ENCODE measurements at regions not wholly inside any gene's neighbourhood (a gene's known extent, or its start where the extent isn't known, plus 50 kb on each side); places are given as distances from the start of the nearest gene placed in this dataset.

GRCh38 chr4:96293806-96294205, 453.9 kb downstream of the PDHA2 start:
- no peaks in the 10 kb centered on the region for H3K36me3 ChIP-seq (ENCODE audit: insufficient read depth, low read depth, low read length)
- H3K4me1 ChIP-seq (ENCODE audit: insufficient read depth, low read length) = no peaks in the 10 kb centered on the region; the same call in 1 of the 2 replicates
- H3K4me3 ChIP-seq (ENCODE audit: low read length) = no peak overlapping the region
- H3K27me3 ChIP-seq (ENCODE audit: insufficient read depth, low read length) = no peaks in the 10 kb centered on the region
- no peak overlapping the region for H3K9ac ChIP-seq (ENCODE audit: low read depth, low read length)
- H3K9me3 ChIP-seq (ENCODE audit: insufficient read depth, low read depth, low read length) = no peaks in the 10 kb centered on the region
- no peak overlapping the region for H3K27ac ChIP-seq (ENCODE audit: low read length)

- Histone ChIP-seq H3K4me3 (ENCODE audit: low read length) (no peak overlapping the region), H3K4me1 (ENCODE audit: insufficient read depth, low read length) (no peaks in the 10 kb centered on the region; the same call in 1 of the 2 replicates), H3K27ac (ENCODE audit: low read length) (no peak overlapping the region), H3K9ac (ENCODE audit: low read depth, low read length) (no peak overlapping the region), H3K36me3 (ENCODE audit: insufficient read depth, low read depth, low read length) (no peaks in the 10 kb centered on the region), H3K9me3 (ENCODE audit: insufficient read depth, low read depth, low read length) (no peaks in the 10 kb centered on the region), H3K27me3 (ENCODE audit: insufficient read depth, low read length) (no peaks in the 10 kb centered on the region)
These were observed 455.3 kb downstream of the PDHA2 start for GRCh38 chr4:96295143-96295741.

- Histone ChIP-seq H3K27me3 (ENCODE audit: insufficient read depth, low read length) (no peaks in the 10 kb centered on the region), H3K4me3 (ENCODE audit: low read length) (no peak overlapping the region), H3K9me3 (ENCODE audit: insufficient read depth, low read depth, low read length) (peaks cover under 1% of the 10 kb centered on the region), H3K4me1 (ENCODE audit: insufficient read depth, low read length) (no peaks in the 10 kb centered on the region; the same call in 1 of the 2 replicates), H3K36me3 (ENCODE audit: insufficient read depth, low read depth, low read length) (no peaks in the 10 kb centered on the region), H3K27ac (ENCODE audit: low read length) (no peak overlapping the region), H3K9ac (ENCODE audit: low read depth, low read length) (no peak overlapping the region)
These were observed 461.8 kb downstream of the PDHA2 start for GRCh38 chr4:96301715-96302114.

- no peak overlapping the region for H3K27ac ChIP-seq (ENCODE audit: low read length)
These were observed 465.1 kb downstream of the PDHA2 start for GRCh38 chr4:96305030-96305429.

GRCh38 chr4:96312046-96312685, 472.3 kb downstream of the PDHA2 start:
- H3K4me1 ChIP-seq (ENCODE audit: insufficient read depth, low read length) = no peaks in the 10 kb centered on the region
- H3K36me3 ChIP-seq (ENCODE audit: insufficient read depth, low read depth, low read length) = no peaks in the 10 kb centered on the region
- H3K9me3 ChIP-seq (ENCODE audit: insufficient read depth, low read depth, low read length) = peaks cover 18% of the 10 kb centered on the region
- no peak overlapping the region for H3K9ac ChIP-seq (ENCODE audit: low read depth, low read length)
- no peak overlapping the region for H3K4me3 ChIP-seq (ENCODE audit: low read length)
- H3K27ac ChIP-seq (ENCODE audit: low read length) = no peak overlapping the region
- no peaks in the 10 kb centered on the region for H3K27me3 ChIP-seq (ENCODE audit: insufficient read depth, low read length)

More at GRCh38 chr4:96305030-96305429, 465.1 kb downstream of the PDHA2 start:
- Histone ChIP-seq H3K9ac (ENCODE audit: low read depth, low read length) (no peak overlapping the region), H3K4me3 (ENCODE audit: low read length) (no peak overlapping the region), H3K4me1 (ENCODE audit: insufficient read depth, low read length) (no peaks in the 10 kb centered on the region; the same call in 1 of the 2 replicates), H3K36me3 (ENCODE audit: insufficient read depth, low read depth, low read length) (no peaks in the 10 kb centered on the region), H3K27me3 (ENCODE audit: insufficient read depth, low read length) (no peaks in the 10 kb centered on the region), H3K9me3 (ENCODE audit: insufficient read depth, low read depth, low read length) (peaks cover 23% of the 10 kb centered on the region)

GRCh38 chr4:96315815-96316214, 475.9 kb downstream of the PDHA2 start:
- H3K4me3 ChIP-seq (ENCODE audit: low read length) = no peak overlapping the region

GRCh38 chr4:96316776-96317175, 476.9 kb downstream of the PDHA2 start:
- no peaks in the 10 kb centered on the region for H3K36me3 ChIP-seq (ENCODE audit: insufficient read depth, low read depth, low read length)
- H3K27ac ChIP-seq (ENCODE audit: low read length) = no peak overlapping the region
- H3K27me3 ChIP-seq (ENCODE audit: insufficient read depth, low read length) = no peaks in the 10 kb centered on the region
- H3K9ac ChIP-seq (ENCODE audit: low read depth, low read length) = no peak overlapping the region
- H3K4me3 ChIP-seq (ENCODE audit: low read length) = no peak overlapping the region
- H3K9me3 ChIP-seq (ENCODE audit: insufficient read depth, low read depth, low read length) = no peaks in the 10 kb centered on the region
- no peaks in the 10 kb centered on the region for H3K4me1 ChIP-seq (ENCODE audit: insufficient read depth, low read length)

More at GRCh38 chr4:96315815-96316214, 475.9 kb downstream of the PDHA2 start:
- Histone ChIP-seq H3K36me3 (ENCODE audit: insufficient read depth, low read depth, low read length) (no peaks in the 10 kb centered on the region), H3K9ac (ENCODE audit: low read depth, low read length) (no peak overlapping the region), H3K27ac (ENCODE audit: low read length) (no peak overlapping the region), H3K4me1 (ENCODE audit: insufficient read depth, low read length) (no peaks in the 10 kb centered on the region), H3K27me3 (ENCODE audit: insufficient read depth, low read length) (no peaks in the 10 kb centered on the region), H3K9me3 (ENCODE audit: insufficient read depth, low read depth, low read length) (no peaks in the 10 kb centered on the region)

GRCh38 chr4:96317891-96318290, 478.0 kb downstream of the PDHA2 start:
- no peaks in the 10 kb centered on the region for H3K36me3 ChIP-seq (ENCODE audit: insufficient read depth, low read depth, low read length)
- no peak overlapping the region for H3K4me3 ChIP-seq (ENCODE audit: low read length)
- no peaks in the 10 kb centered on the region for H3K4me1 ChIP-seq (ENCODE audit: insufficient read depth, low read length)
- no peaks in the 10 kb centered on the region for H3K27me3 ChIP-seq (ENCODE audit: insufficient read depth, low read length)
- H3K27ac ChIP-seq (ENCODE audit: low read length) = no peak overlapping the region
- no peaks in the 10 kb centered on the region for H3K9me3 ChIP-seq (ENCODE audit: insufficient read depth, low read depth, low read length)
- H3K9ac ChIP-seq (ENCODE audit: low read depth, low read length) = no peak overlapping the region

GRCh38 chr4:96326846-96327245, 487.0 kb downstream of the PDHA2 start:
- H3K4me3 ChIP-seq (ENCODE audit: low read length) = no peak overlapping the region
- H3K36me3 ChIP-seq (ENCODE audit: insufficient read depth, low read depth, low read length) = no peaks in the 10 kb centered on the region
- H3K27me3 ChIP-seq (ENCODE audit: insufficient read depth, low read length) = no peaks in the 10 kb centered on the region
- no peak overlapping the region for H3K27ac ChIP-seq (ENCODE audit: low read length)
- H3K4me1 ChIP-seq (ENCODE audit: insufficient read depth, low read length) = no peaks in the 10 kb centered on the region
- H3K9ac ChIP-seq (ENCODE audit: low read depth, low read length) = no peak overlapping the region
- no peaks in the 10 kb centered on the region for H3K9me3 ChIP-seq (ENCODE audit: insufficient read depth, low read depth, low read length)

- Histone ChIP-seq H3K4me1 (ENCODE audit: insufficient read depth, low read length) (peaks cover 28% of the 10 kb centered on the region; the same call in 1 of the 2 replicates), H3K36me3 (ENCODE audit: insufficient read depth, low read depth, low read length) (no peaks in the 10 kb centered on the region), H3K4me3 (ENCODE audit: low read length) (no peak overlapping the region), H3K9me3 (ENCODE audit: insufficient read depth, low read depth, low read length) (no peaks in the 10 kb centered on the region), H3K27me3 (ENCODE audit: insufficient read depth, low read length) (no peaks in the 10 kb centered on the region), H3K27ac (ENCODE audit: low read length) (peak overlapping the region; percentile 52), H3K9ac (ENCODE audit: low read depth, low read length) (peak overlapping the region; percentile 19; the same call in 1 of the 2 replicates)
These were observed 502.3 kb downstream of the PDHA2 start for GRCh38 chr4:96342196-96342595.

GRCh38 chr4:96342790-96343455, 503.0 kb downstream of the PDHA2 start:
- Histone ChIP-seq H3K9me3 (ENCODE audit: insufficient read depth, low read depth, low read length) (no peaks in the 10 kb centered on the region), H3K36me3 (ENCODE audit: insufficient read depth, low read depth, low read length) (no peaks in the 10 kb centered on the region), H3K27me3 (ENCODE audit: insufficient read depth, low read length) (no peaks in the 10 kb centered on the region), H3K27ac (ENCODE audit: low read length) (peak overlapping the region; percentile 52), H3K9ac (ENCODE audit: low read depth, low read length) (peak overlapping the region; percentile 32; the same call in 1 of the 2 replicates), H3K4me3 (ENCODE audit: low read length) (peak overlapping the region; percentile 39), H3K4me1 (ENCODE audit: insufficient read depth, low read length) (peaks cover 28% of the 10 kb centered on the region; the same call in 1 of the 2 replicates)
